GM12878 (cell line): ENCODE measurements at regions not wholly inside any gene's neighbourhood (a gene's known extent, or its start where the extent isn't known, plus 50 kb on each side); places are given as distances from the start of the nearest gene placed in this dataset.
"Not testable (repeated sequence)": the region's sequence is repeated elsewhere in the genome, so short reads cannot be mapped to it uniquely, and the experiment has no call there.

Source experiments
- CBX3 ChIP-seq: fragments of 200-600 bp; sonication (generic); IDR thresholded peaks from 2 replicates; pipeline ENCODE4 v1.6.1; 2016; ENCODE audit warnings: low read depth, borderline replicate concordance
- CTCF ChIP-seq, 3 experiments: IDR thresholded peaks in 2 of 3; conservative IDR thresholded peaks in 1 of 3; 2 replicates each; pipeline ENCODE4 v1.5.1; 2011; ENCODE audit warnings: low read depth in 3 of 3, low read length in 3 of 3, mild to moderate bottlenecking in 3 of 3, control low read depth in 2 of 3, moderate library complexity in 2 of 3, inconsistent platforms in 1 of 3, mixed read lengths in 1 of 3; ENCODE audit not compliant: control insufficient read depth in 2 of 3, insufficient read depth in 1 of 3; ENCODE audit errors: extremely low read depth in 1 of 3
- EED ChIP-seq: sonication (generic); IDR thresholded peaks from 2 replicates; pipeline ENCODE4 v1.6.1; 2016; ENCODE audit warnings: antibody characterized with exemption, low read depth
- NFYB ChIP-seq: IDR thresholded peaks from 2 replicates; pipeline ENCODE4 v1.6.1; 2011; ENCODE audit warnings: low read depth, mild to moderate bottlenecking, low read length, improper control_type of control experiment, moderate library complexity; ENCODE audit not compliant: insufficient read depth
- POLR2AphosphoS2 ChIP-seq: IDR thresholded peaks from 2 replicates; pipeline ENCODE4 v1.6.1; 2011; ENCODE audit warnings: low read depth, mild to moderate bottlenecking, low read length, improper control_type of control experiment, moderate library complexity
- SMC3 ChIP-seq: IDR thresholded peaks from 2 replicates; pipeline ENCODE4 v1.6.1; 2011; ENCODE audit warnings: low read length, improper control_type of control experiment, borderline replicate concordance
- SP1 ChIP-seq: IDR thresholded peaks from one replicate; pipeline ENCODE4 v1.6.1; 2011; ENCODE audit warnings: low read depth, low read length
- YY1 ChIP-seq: IDR thresholded peaks from 2 replicates; pipeline ENCODE4 v1.6.1; 2011; ENCODE audit warnings: low read depth, mild to moderate bottlenecking, low read length
- ZNF217 ChIP-seq: fragments of 450-650 bp; IDR thresholded peaks from 2 replicates; pipeline ENCODE4 v1.6.1; 2017; ENCODE audit warnings: antibody characterized with exemption, mild to moderate bottlenecking

GRCh38 chr4:34504731-34505130 lies 1739.6 kb downstream of the ARAP2 start:
- not testable (repeated sequence) for TF ChIP-seq SMC3; CTCF (IDR thresholded peaks at IDR 0.05 in 2 of 3, conservative IDR thresholded peaks at IDR 0.05 in 1 of 3; ENCODE audit: control insufficient read depth in 2 of 3, extremely low read depth in 1 of 3, insufficient read depth in 1 of 3, low read depth in 3 of 3, low read length in 3 of 3); CBX3; ZNF217; NFYB; YY1; POLR2AphosphoS2; EED; SP1
